SK-N-SH treated with all-trans-retinoic acid at 6 μM for 48 hours (cell line): ENCODE measurements at regions not wholly inside any gene's neighbourhood (a gene's known extent, or its start where the extent isn't known, plus 50 kb on each side); places are given as distances from the start of the nearest gene placed in this dataset.

Experiments used
- ATAC-seq: fragments of 200-7000 bp; cut with Tn5 transposase; 3 replicates; pipeline ENCODE4 v1.9.1; 2020; ENCODE audit warnings: mild to moderate bottlenecking, moderate library complexity
- ARNTL ChIP-seq: fragments of 450-650 bp; formaldehyde crosslinking; IDR thresholded peaks from 2 replicates; pipeline ENCODE4 v1.5.0; 2020; ENCODE audit warnings: low read depth, mild to moderate bottlenecking, moderate library complexity, borderline replicate concordance
- BACH2 ChIP-seq: fragments of 250-450 bp; sonication (Bioruptor Pico); IDR thresholded peaks from 2 replicates; pipeline ENCODE4 v1.9.0; 2021; ENCODE audit warnings: mild to moderate bottlenecking, borderline replicate concordance
- CREB5 ChIP-seq: fragments of 250-450 bp; sonication (Bioruptor Pico); IDR thresholded peaks from 2 replicates; pipeline ENCODE4 v1.5.1; 2020; ENCODE audit warnings: low read depth, mild to moderate bottlenecking, moderate library complexity
- CSDC2 ChIP-seq: fragments of 250-450 bp; sonication (Bioruptor Pico); IDR thresholded peaks from 2 replicates; pipeline ENCODE4 v1.5.0; 2020; ENCODE audit warnings: mild to moderate bottlenecking, moderate library complexity
- CSRNP3 ChIP-seq: fragments of 250-450 bp; sonication (Bioruptor Pico); IDR thresholded peaks from 2 replicates; pipeline ENCODE4 v1.5.1; 2021; ENCODE audit warnings: mild to moderate bottlenecking, moderate library complexity
- ESRRG ChIP-seq: fragments of 250-450 bp; sonication (Bioruptor Pico); IDR thresholded peaks from 2 replicates; pipeline ENCODE4 v1.6.1; 2021; ENCODE audit warnings: mild to moderate bottlenecking
- GLIS3 ChIP-seq: fragments of 250-450 bp; sonication (Bioruptor Pico); IDR thresholded peaks from 2 replicates; pipeline ENCODE4 v1.5.0; 2020; ENCODE audit warnings: mild to moderate bottlenecking, moderate library complexity
- ISL1 ChIP-seq: fragments of 250-450 bp; sonication (Bioruptor Pico); IDR thresholded peaks from 2 replicates; pipeline ENCODE4 v2.1.2; 2022; ENCODE audit warnings: mild to moderate bottlenecking, moderate library complexity
- OSR1 ChIP-seq: fragments of 250-450 bp; sonication (Bioruptor Pico); IDR thresholded peaks from 2 replicates; pipeline ENCODE4 v1.8.0; 2022; ENCODE audit warnings: moderate library complexity, mild to moderate bottlenecking, inconsistent platforms
- PATZ1 ChIP-seq: fragments of 250-450 bp; sonication (Bioruptor Pico); IDR thresholded peaks from 2 replicates; pipeline ENCODE4 v1.8.0; 2020; ENCODE audit warnings: mild to moderate bottlenecking, moderate library complexity, borderline replicate concordance
- POU6F1 ChIP-seq: fragments of 250-450 bp; sonication (Bioruptor Pico); IDR thresholded peaks from 2 replicates; pipeline ENCODE4 v1.8.0; 2021; ENCODE audit warnings: low read depth, mild to moderate bottlenecking, moderate library complexity, borderline replicate concordance
- PPARA ChIP-seq: fragments of 250-450 bp; sonication (Bioruptor Pico); IDR thresholded peaks from 2 replicates; pipeline ENCODE4 v1.5.0; 2020; ENCODE audit warnings: mild to moderate bottlenecking, borderline replicate concordance
- RARB ChIP-seq: fragments of 250-450 bp; sonication (Bioruptor Pico); IDR thresholded peaks from 2 replicates; pipeline ENCODE4 v1.8.0; 2021; ENCODE audit warnings: mild to moderate bottlenecking, moderate library complexity
- SNAI2 ChIP-seq: fragments of 250-450 bp; sonication (Bioruptor Pico); IDR thresholded peaks from 2 replicates; pipeline ENCODE4 v1.5.0; 2020; ENCODE audit warnings: mild to moderate bottlenecking, moderate library complexity
- TCF4 ChIP-seq: fragments of 250-450 bp; sonication (Bioruptor Pico); IDR thresholded peaks from 2 replicates; pipeline ENCODE4 v1.8.0; 2021; ENCODE audit warnings: mild to moderate bottlenecking, moderate library complexity, borderline replicate concordance
- TOX ChIP-seq: fragments of 250-450 bp; sonication (Bioruptor Pico); IDR thresholded peaks from 2 replicates; pipeline ENCODE4 v1.8.0; 2021; ENCODE audit warnings: mild to moderate bottlenecking, moderate library complexity, borderline replicate concordance
- TSHZ2 ChIP-seq: fragments of 250-450 bp; sonication (Bioruptor Pico); IDR thresholded peaks from 2 replicates; pipeline ENCODE4 v1.5.0; 2020; ENCODE audit warnings: mild to moderate bottlenecking, moderate library complexity
- ZC3H10 ChIP-seq: fragments of 250-450 bp; sonication (Bioruptor Pico); IDR thresholded peaks from 2 replicates; pipeline ENCODE4 v1.5.1; 2021; ENCODE audit warnings: mild to moderate bottlenecking, moderate library complexity
- ZFP3 ChIP-seq: fragments of 250-450 bp; sonication (Bioruptor Pico); IDR thresholded peaks from 2 replicates; pipeline ENCODE4 v1.5.0; 2020; ENCODE audit warnings: mild to moderate bottlenecking, moderate library complexity
- ZFP30 ChIP-seq: fragments of 450-650 bp; formaldehyde crosslinking; IDR thresholded peaks from 2 replicates; pipeline ENCODE4 v1.5.0; 2022; ENCODE audit warnings: mild to moderate bottlenecking, moderate library complexity
- ZNF565 ChIP-seq: fragments of 450-650 bp; formaldehyde crosslinking; conservative IDR thresholded peaks from 2 replicates; pipeline ENCODE4 v1.5.0; 2020; ENCODE audit warnings: low read depth, mild to moderate bottlenecking, moderate library complexity
- ZNF70 ChIP-seq: fragments of 450-650 bp; formaldehyde crosslinking; IDR thresholded peaks from 2 replicates; pipeline ENCODE4 v1.5.0; 2020; ENCODE audit warnings: mild to moderate bottlenecking, moderate library complexity
- ZNF8 ChIP-seq: fragments of 450-650 bp; formaldehyde crosslinking; IDR thresholded peaks from 2 replicates; pipeline ENCODE4 v1.5.0; 2020; ENCODE audit warnings: mild to moderate bottlenecking, moderate library complexity

- TF ChIP-seq ZC3H10 (CRISPR knock-in tag), result no peak
- TF ChIP-seq ZNF70 (CRISPR knock-in tag), result no peak
- TF ChIP-seq GLIS3 (CRISPR knock-in tag), result no peak
- ATAC-seq, result no peak
Measured at GRCh38 chrX:485368-485767, 98.7 kb upstream of the PPP2R3B start.

- no peak for ATAC-seq
- TF ChIP-seq POU6F1 (CRISPR knock-in tag), result no peak
- TF ChIP-seq SNAI2 (CRISPR knock-in tag), result no peak
- no peak for TF ChIP-seq TSHZ2 (CRISPR knock-in tag)
- TF ChIP-seq ZFP30 (CRISPR knock-in tag), result no peak
- TF ChIP-seq BACH2 (CRISPR knock-in tag), result no peak
- no peak for TF ChIP-seq OSR1 (CRISPR knock-in tag)
- no peak for TF ChIP-seq PATZ1 (CRISPR knock-in tag)
- TF ChIP-seq ISL1 (CRISPR knock-in tag), result no peak
- TF ChIP-seq ZNF565, result no peak
- TF ChIP-seq TOX (CRISPR knock-in tag), result no peak
- no peak for TF ChIP-seq ARNTL (CRISPR knock-in tag)
- no peak for TF ChIP-seq PPARA
- no peak for TF ChIP-seq CSDC2 (CRISPR knock-in tag)
Measured at GRCh38 chrX:486325-486724, 99.6 kb upstream of the PPP2R3B start.

- TF ChIP-seq SNAI2 (CRISPR knock-in tag) (no peak), RARB (no peak), ZNF8 (no peak), PPARA (no peak), ZFP3 (CRISPR knock-in tag) (no peak), ZNF70 (CRISPR knock-in tag) (no peak), ZC3H10 (CRISPR knock-in tag) (no peak), ISL1 (CRISPR knock-in tag) (no peak), PATZ1 (CRISPR knock-in tag) (no peak), CSRNP3 (CRISPR knock-in tag) (no peak), GLIS3 (CRISPR knock-in tag) (no peak), ESRRG (CRISPR knock-in tag) (no peak), CREB5 (CRISPR knock-in tag) (no peak), TOX (CRISPR knock-in tag) (no peak), ZNF565 (no peak), TSHZ2 (CRISPR knock-in tag) (no peak), TCF4 (CRISPR knock-in tag) (no peak), BACH2 (CRISPR knock-in tag) (no peak)
- ATAC-seq, result no peak
Measured at GRCh38 chrX:487836-488235, 101.1 kb upstream of the PPP2R3B start.
